ENCODE measurements at regions not wholly inside any gene's neighbourhood (a gene's known extent, or its start where the extent isn't known, plus 50 kb on each side); places are given as distances from the start of the nearest gene placed in this dataset.

DNA sequence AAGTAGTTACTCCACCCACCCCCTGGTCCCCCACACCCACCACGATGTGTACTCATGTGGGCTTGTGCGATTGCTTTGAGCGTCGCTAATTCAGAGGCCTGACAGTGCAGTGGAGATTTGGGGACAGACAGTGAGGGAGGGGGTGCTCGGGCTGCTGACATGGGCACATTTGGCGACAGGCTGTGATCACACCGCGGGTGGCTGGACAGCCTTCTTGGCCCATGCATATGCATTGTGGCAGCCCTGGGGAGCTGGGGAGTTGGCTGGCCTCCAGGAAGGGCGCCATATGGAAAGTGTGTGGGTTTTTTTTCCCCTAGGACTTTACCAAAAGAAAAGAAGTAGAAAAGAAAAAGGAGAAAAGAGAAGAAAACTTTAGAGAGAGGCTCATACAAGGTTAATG is 275.5 kb upstream of the N4BP1 start:
- ChIA-PET POLR2A (no interaction called here), CTCF (no interaction called here)
- H3K36me3 ChIP-seq (ENCODE audit: control insufficient read depth, insufficient read depth, low read length) = no peaks in the 10 kb centered on the region
- intact Hi-C loops (cut with micrococcal nuclease; ENCODE audit: unreplicated experiment) = no loop called here
- H3K4me3 ChIP-seq (ENCODE audit: low read depth in 2 of 2, low read length in 2 of 2) = no peak overlapping the region
- in situ Hi-C loops (cut with HindIII; ENCODE audit: low pct_unique_long_range_greater_than_20kb, low sequenced_read_pairs) = no loop called here
- DNase-seq (ENCODE audit: low read depth, low spot score) (no peak), ATAC-seq (no peak)
- no TSS peak for BruUV-seq (replicated peaks)
- no peaks in the 10 kb centered on the region for H3K27me3 ChIP-seq (ENCODE audit: control insufficient read depth, insufficient read depth, low read length)
- TF ChIP-seq, protein P1, sequence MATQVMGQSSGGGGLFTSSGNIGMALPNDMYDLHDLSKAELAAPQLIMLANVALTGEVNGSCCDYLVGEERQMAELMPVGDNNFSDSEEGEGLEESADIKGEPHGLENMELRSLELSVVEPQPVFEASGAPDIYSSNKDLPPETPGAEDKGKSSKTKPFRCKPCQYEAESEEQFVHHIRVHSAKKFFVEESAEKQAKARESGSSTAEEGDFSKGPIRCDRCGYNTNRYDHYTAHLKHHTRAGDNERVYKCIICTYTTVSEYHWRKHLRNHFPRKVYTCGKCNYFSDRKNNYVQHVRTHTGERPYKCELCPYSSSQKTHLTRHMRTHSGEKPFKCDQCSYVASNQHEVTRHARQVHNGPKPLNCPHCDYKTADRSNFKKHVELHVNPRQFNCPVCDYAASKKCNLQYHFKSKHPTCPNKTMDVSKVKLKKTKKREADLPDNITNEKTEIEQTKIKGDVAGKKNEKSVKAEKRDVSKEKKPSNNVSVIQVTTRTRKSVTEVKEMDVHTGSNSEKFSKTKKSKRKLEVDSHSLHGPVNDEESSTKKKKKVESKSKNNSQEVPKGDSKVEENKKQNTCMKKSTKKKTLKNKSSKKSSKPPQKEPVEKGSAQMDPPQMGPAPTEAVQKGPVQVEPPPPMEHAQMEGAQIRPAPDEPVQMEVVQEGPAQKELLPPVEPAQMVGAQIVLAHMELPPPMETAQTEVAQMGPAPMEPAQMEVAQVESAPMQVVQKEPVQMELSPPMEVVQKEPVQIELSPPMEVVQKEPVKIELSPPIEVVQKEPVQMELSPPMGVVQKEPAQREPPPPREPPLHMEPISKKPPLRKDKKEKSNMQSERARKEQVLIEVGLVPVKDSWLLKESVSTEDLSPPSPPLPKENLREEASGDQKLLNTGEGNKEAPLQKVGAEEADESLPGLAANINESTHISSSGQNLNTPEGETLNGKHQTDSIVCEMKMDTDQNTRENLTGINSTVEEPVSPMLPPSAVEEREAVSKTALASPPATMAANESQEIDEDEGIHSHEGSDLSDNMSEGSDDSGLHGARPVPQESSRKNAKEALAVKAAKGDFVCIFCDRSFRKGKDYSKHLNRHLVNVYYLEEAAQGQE (IDR thresholded peaks at IDR 0.05; ENCODE audit: insufficient read depth in 1 of 2, low read depth in 2 of 2, low read length in 1 of 2) = no peak
- TF ChIP-seq TCF7L2 (IDR thresholded peaks at IDR 0.05; ENCODE audit: low read depth, low read length) (no peak), POLR2AphosphoS5 (IDR thresholded peaks at IDR 0.05; ENCODE audit: low read depth, low read length) (no peak), SIN3A (IDR thresholded peaks at IDR 0.05; ENCODE audit: borderline replicate concordance, insufficient read depth, low read depth, low read length) (no peak)
- TF ChIP-seq, protein P2, sequence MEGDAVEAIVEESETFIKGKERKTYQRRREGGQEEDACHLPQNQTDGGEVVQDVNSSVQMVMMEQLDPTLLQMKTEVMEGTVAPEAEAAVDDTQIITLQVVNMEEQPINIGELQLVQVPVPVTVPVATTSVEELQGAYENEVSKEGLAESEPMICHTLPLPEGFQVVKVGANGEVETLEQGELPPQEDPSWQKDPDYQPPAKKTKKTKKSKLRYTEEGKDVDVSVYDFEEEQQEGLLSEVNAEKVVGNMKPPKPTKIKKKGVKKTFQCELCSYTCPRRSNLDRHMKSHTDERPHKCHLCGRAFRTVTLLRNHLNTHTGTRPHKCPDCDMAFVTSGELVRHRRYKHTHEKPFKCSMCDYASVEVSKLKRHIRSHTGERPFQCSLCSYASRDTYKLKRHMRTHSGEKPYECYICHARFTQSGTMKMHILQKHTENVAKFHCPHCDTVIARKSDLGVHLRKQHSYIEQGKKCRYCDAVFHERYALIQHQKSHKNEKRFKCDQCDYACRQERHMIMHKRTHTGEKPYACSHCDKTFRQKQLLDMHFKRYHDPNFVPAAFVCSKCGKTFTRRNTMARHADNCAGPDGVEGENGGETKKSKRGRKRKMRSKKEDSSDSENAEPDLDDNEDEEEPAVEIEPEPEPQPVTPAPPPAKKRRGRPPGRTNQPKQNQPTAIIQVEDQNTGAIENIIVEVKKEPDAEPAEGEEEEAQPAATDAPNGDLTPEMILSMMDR (IDR thresholded peaks at IDR 0.05) = no peak
- no peak overlapping the region for H3K27ac ChIP-seq (ENCODE audit: low read length)
- H3K4me1 ChIP-seq (ENCODE audit: control insufficient read depth, insufficient read depth, low read length) = no peaks in the 10 kb centered on the region
- H3K9me3 ChIP-seq (ENCODE audit: control insufficient read depth, insufficient read depth, low read depth, low read length) = no peaks in the 10 kb centered on the region

DNA sequence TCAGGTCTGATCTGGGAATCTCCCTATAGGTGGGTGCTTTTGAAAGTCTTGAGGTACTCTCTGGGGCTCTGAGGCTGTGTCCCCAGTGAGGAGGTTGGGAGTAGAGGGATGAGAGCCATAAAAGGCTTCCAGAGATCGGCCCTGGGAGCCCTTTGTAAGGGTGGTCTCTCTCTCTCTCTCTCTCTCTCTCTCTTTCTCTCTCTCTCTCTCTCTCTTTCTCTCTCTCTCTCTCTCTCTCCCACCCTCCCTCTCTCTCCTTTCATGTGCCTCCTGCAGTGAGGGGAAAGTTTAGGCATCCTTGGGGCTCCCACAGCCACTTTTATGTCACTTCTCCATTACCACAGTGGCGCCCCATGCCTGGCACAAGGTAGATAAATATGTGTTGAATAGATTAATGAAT is 271.3 kb upstream of the N4BP1 start:
- H3K27ac ChIP-seq (ENCODE audit: low read length) = no peak overlapping the region
- H3K9me3 ChIP-seq (ENCODE audit: control insufficient read depth, insufficient read depth, low read depth, low read length) = no peaks in the 10 kb centered on the region
- ChIA-PET POLR2A (no interaction called here), CTCF (no interaction called here)
- intact Hi-C loops (cut with micrococcal nuclease; ENCODE audit: unreplicated experiment) = no loop called here
- TF ChIP-seq, protein P2 (IDR thresholded peaks at IDR 0.05) = no peak
- in situ Hi-C loops (cut with HindIII; ENCODE audit: low pct_unique_long_range_greater_than_20kb, low sequenced_read_pairs) = no loop called here
- DNase-seq (ENCODE audit: low read depth, low spot score) (no peak), ATAC-seq (no peak)
- no TSS peak for BruUV-seq (replicated peaks)
- no peaks in the 10 kb centered on the region for H3K4me1 ChIP-seq (ENCODE audit: control insufficient read depth, insufficient read depth, low read length)
- no peaks in the 10 kb centered on the region for H3K27me3 ChIP-seq (ENCODE audit: control insufficient read depth, insufficient read depth, low read length)
- H3K36me3 ChIP-seq (ENCODE audit: control insufficient read depth, insufficient read depth, low read length) = no peaks in the 10 kb centered on the region
- H3K4me3 ChIP-seq (ENCODE audit: low read depth in 2 of 2, low read length in 2 of 2) = no peak overlapping the region

Data from Panc1 (cell line).